Lung (tissue), 11 donors: ENCODE measurements at regions not wholly inside any gene's neighbourhood (a gene's known extent, or its start where the extent isn't known, plus 50 kb on each side); places are given as distances from the start of the nearest gene placed in this dataset.
A peak's percentile ranks its signal among the peaks of the same experiment; 100 is the strongest.
"Not testable (repeated sequence)": the region's sequence is repeated elsewhere in the genome, so short reads cannot be mapped to it uniquely, and the experiment has no call there.

Source experiments
- ATAC-seq: fragments of 200-7000 bp; cut with Tn5 transposase; one replicate; pipeline ENCODE4 v1.9.1; 2020; ENCODE audit warnings: moderate number of reproducible peaks; ENCODE audit not compliant: insufficient read depth, low FRiP score
- DNase-seq, 3 donors: peaks; one replicate each; pipeline ENCODE4 v3.0.0-alpha.2; 2013 to 2017
- H3K27ac ChIP-seq, 2 donors: one replicate each; pipeline ENCODE4 v1.5.1; 2013; ENCODE audit warnings: mild to moderate bottlenecking in 2 of 2, moderate library complexity in 2 of 2, control low read depth in 1 of 2, inconsistent platforms in 1 of 2, low read depth in 1 of 2, low read length in 1 of 2
- H3K27me3 ChIP-seq, 3 donors: one replicate each; pipeline ENCODE4 v1.5.1; 2013; ENCODE audit warnings: low read length in 2 of 3; ENCODE audit not compliant: control insufficient read depth in 3 of 3, insufficient read depth in 3 of 3
- H3K36me3 ChIP-seq, 4 donors: one replicate each; pipeline ENCODE4 v1.5.1; 2013; ENCODE audit warnings: low read length in 4 of 4, mild to moderate bottlenecking in 1 of 4, moderate library complexity in 1 of 4; ENCODE audit not compliant: control insufficient read depth in 4 of 4, insufficient read depth in 4 of 4
- H3K4me1 ChIP-seq, 5 donors: one replicate each; pipeline ENCODE4 v1.5.1; 2013; ENCODE audit warnings: low read length in 5 of 5, mild to moderate bottlenecking in 2 of 5, moderate library complexity in 1 of 5; ENCODE audit not compliant: control insufficient read depth in 5 of 5, insufficient read depth in 5 of 5
- H3K4me3 ChIP-seq: one replicate; pipeline ENCODE4 v1.5.1; 2013; ENCODE audit warnings: mild to moderate bottlenecking, control low read depth, moderate library complexity
- H3K9ac ChIP-seq, 2 donors: one replicate each; pipeline ENCODE4 v1.5.1; 2013; ENCODE audit warnings: low read length in 2 of 2, control low read depth in 1 of 2; ENCODE audit not compliant: insufficient read depth in 1 of 2
- H3K9me3 ChIP-seq, 4 donors: one replicate each; pipeline ENCODE4 v1.5.1; 2013; ENCODE audit warnings: low read length in 3 of 4, mild to moderate bottlenecking in 1 of 4, moderate library complexity in 1 of 4; ENCODE audit not compliant: control insufficient read depth in 4 of 4, insufficient read depth in 3 of 4
- CTCF ChIP-seq: IDR thresholded peaks from 2 replicates; pipeline ENCODE4 v1.5.1; 2012; ENCODE audit warnings: mild to moderate bottlenecking; ENCODE audit errors: control extremely low read depth, extremely low read depth
- WGBS, 2 donors: extraction: QIAGEN DNeasy Blood & Tissue Kit; methylation state at CpG; one replicate each; pipeline ENCODE4 v1.1.7; 2013; 5-methylcytosine and 5-hydroxymethylcytosine counted together
- donor health status: control.
- donor health status: control.
- donor health status: Bipolar disorder and iron deficiency.
- donor health status: healthy.
- donor health status: DM: yes; HTN: yes; CAD: no.

DNA sequence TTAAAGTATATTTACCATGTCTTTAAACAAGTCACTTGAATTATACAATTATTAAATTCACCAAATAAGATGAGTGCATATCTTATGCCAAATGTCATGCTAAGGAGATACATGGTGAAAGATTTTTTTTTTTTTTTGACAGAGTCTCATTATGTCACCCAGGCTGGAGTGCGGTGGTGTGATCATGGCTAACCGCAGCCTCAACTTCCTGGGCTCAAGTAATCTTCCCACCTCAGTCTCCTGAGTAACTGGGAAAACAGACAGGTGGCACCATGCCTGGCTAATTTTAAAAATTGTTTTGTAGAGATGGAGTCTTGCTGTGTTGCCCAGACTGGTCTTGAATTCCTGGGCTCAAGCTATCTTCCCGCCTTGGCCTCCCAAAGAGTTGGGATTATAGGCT lies 149.0 kb upstream of the GOT2 start:
- 71 to 81% methylated on average over 3 of the region's 3 CpGs for WGBS, 2 donors
- Histone ChIP-seq H3K27me3 (no peaks in the 10 kb centered on the region), H3K36me3 (no peaks in the 10 kb centered on the region), H3K27ac (no peak overlapping the region), H3K9me3 (peaks cover 0 to 9% (median 0%) of the 10 kb centered on the region in 4 donors), H3K9ac (no peak overlapping the region), H3K4me1 (peaks cover 0 to 6% (median 0%) of the 10 kb centered on the region in 5 donors), H3K4me3 (no peak overlapping the region)
- no peak for TF ChIP-seq CTCF
- DNase-seq (no peak), ATAC-seq (no peak)

DNA sequence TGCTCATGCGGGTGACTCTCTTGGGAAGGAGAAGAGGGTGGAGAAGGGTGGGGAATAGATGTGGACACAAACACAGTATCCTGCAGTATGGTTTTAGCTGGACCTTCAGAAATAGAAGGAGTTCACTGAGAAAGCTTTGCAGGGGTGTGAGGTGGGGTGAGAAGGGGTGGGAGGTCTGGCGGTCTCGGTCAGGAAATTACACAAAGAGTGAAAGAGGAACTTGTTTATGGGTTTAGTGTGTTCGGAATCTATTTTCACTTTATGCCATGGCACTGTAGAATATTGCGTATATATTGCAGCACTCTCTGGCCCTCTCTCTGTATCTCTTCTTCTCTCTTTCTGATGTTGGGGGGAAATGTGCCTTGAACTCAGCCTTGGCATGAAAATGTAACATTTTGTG lies 148.2 kb upstream of the GOT2 start:
- ATAC-seq (no peak), DNase-seq (peak in 2 of 3 donors; percentile 17 to 34)
- no peak overlapping the region for H3K27ac ChIP-seq
- H3K36me3 ChIP-seq = no peaks in the 10 kb centered on the region
- H3K27me3 ChIP-seq = no peaks in the 10 kb centered on the region
- no peak overlapping the region for H3K9ac ChIP-seq
- WGBS, 2 donors = 27 to 59% methylated on average over 5 of the region's 5 CpGs
- H3K4me1 ChIP-seq = peaks cover 0 to 6% (median 0%) of the 10 kb centered on the region in 5 donors
- no peak for TF ChIP-seq CTCF
- no peak overlapping the region for H3K4me3 ChIP-seq
- peaks cover 0 to 9% (median 0%) of the 10 kb centered on the region in 4 donors for H3K9me3 ChIP-seq

DNA sequence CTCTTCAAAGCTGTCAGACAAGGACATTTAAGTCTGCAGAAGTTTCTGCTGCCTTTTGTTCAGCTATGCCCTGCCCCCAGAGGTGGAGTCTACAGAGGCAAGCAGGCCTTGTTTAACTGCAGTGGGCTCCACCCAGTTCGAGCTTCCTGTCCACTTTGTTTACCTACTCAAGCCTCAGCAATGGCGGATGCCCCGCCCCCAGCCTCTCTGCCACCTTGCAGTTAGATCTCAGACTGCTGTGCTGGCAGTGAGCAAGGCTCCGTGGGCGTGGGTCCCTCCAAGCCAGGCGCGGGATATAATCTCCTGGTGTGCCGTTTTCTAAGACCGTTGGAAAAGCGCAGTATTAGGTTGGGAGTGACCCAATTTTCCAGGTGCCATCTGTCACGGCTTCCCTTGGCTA lies 144.5 kb upstream of the GOT2 start:
- not testable (repeated sequence) for H3K36me3 ChIP-seq, H3K9me3 ChIP-seq, H3K4me1 ChIP-seq, H3K27me3 ChIP-seq, ATAC-seq, H3K27ac ChIP-seq, H3K9ac ChIP-seq, H3K4me3 ChIP-seq, DNase-seq
- 88 to 98% methylated on average over 11 of the region's 11 CpGs for WGBS, 2 donors

DNA sequence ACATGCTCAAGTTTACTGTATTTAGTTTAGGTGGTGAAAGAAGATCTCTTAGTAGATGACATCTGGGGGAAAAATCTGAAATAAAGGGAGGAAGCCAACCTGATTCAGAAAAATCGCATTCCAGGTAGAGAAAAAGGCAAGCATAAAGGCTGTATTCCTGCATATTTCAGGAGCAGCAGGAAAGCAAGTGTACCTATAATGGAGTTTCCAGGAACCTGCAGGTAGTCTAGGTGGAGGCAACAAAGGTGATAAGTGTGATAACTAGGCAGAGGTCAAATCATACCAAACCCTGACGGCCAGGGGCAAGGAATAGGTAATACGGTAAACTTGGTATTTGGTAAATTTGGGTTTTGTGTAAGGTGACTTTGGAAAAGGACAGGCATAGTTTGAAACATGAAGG lies 132.8 kb upstream of the GOT2 start:
- no peaks in the 10 kb centered on the region for H3K4me1 ChIP-seq
- DNase-seq (no peak), ATAC-seq (no peak)
- H3K36me3 ChIP-seq = no peaks in the 10 kb centered on the region
- H3K9me3 ChIP-seq = no peaks in the 10 kb centered on the region
- TF ChIP-seq CTCF = no peak
- no peak overlapping the region for H3K9ac ChIP-seq
- H3K4me3 ChIP-seq = no peak overlapping the region
- whole genome bisulfite sequencing, 2 donors = 76 to 92% methylated on average over 3 of the region's 3 CpGs
- H3K27ac ChIP-seq = no peak overlapping the region
- H3K27me3 ChIP-seq = no peaks in the 10 kb centered on the region
